Smooth muscle cell (in vitro differentiated cells): ENCODE measurements at regions not wholly inside any gene's neighbourhood (a gene's known extent, or its start where the extent isn't known, plus 50 kb on each side); places are given as distances from the start of the nearest gene placed in this dataset.

Experiments
- DNase-seq: peaks from one replicate; lab custom pipeline; 2025; ENCODE audit not compliant: unreplicated experiment; lab: John Stamatoyannopoulos, UW
- H2AFZ ChIP-seq: fragments of 200-600 bp; sonication (generic); 2 replicates; pipeline ENCODE4 v1.6.0; 2016; ENCODE audit warnings: antibody characterized with exemption, low read depth, mild to moderate bottlenecking
- H3F3A ChIP-seq: fragments of 200-600 bp; sonication (generic); 2 replicates; pipeline ENCODE4 v1.6.0; 2017; ENCODE audit warnings: antibody characterized with exemption, low read depth
- H3K27ac ChIP-seq: fragments of 200-600 bp; sonication (generic); 2 replicates; pipeline ENCODE4 v1.5.1; 2016; ENCODE audit warnings: low read depth, mild to moderate bottlenecking
- H3K27me3 ChIP-seq: fragments of 200-600 bp; sonication (generic); 2 replicates; pipeline ENCODE4 v1.6.1; 2016; ENCODE audit warnings: low read depth, mild to moderate bottlenecking
- H3K36me3 ChIP-seq: fragments of 200-600 bp; sonication (generic); 2 replicates; pipeline ENCODE4 v1.5.1; 2016; ENCODE audit warnings: low read depth
- H3K4me1 ChIP-seq: fragments of 200-600 bp; sonication (generic); 2 replicates; pipeline ENCODE4 v1.5.1; 2016; ENCODE audit warnings: low read depth
- H3K4me2 ChIP-seq: fragments of 200-600 bp; sonication (generic); 2 replicates; pipeline ENCODE4 v1.6.0; 2016; ENCODE audit warnings: mild to moderate bottlenecking
- H3K4me3 ChIP-seq: fragments of 200-600 bp; sonication (generic); 2 replicates; pipeline ENCODE4 v1.5.1; 2016; ENCODE audit warnings: mild to moderate bottlenecking
- H3K79me2 ChIP-seq: fragments of 200-600 bp; sonication (generic); 2 replicates; pipeline ENCODE4 v1.6.0; 2016; ENCODE audit warnings: low read depth, mild to moderate bottlenecking
- H3K9ac ChIP-seq: fragments of 200-600 bp; sonication (generic); 2 replicates; pipeline ENCODE4 v1.6.0; 2016; ENCODE audit warnings: low read depth
- H3K9me3 ChIP-seq: fragments of 200-600 bp; sonication (generic); replicated peaks from 2 replicates; pipeline ENCODE4 v1.5.1; 2016; ENCODE audit warnings: low read depth
- H4K20me1 ChIP-seq: fragments of 200-600 bp; sonication (generic); 2 replicates; pipeline ENCODE4 v1.6.0; 2016; ENCODE audit warnings: low read depth
- WGBS: methylation state at CpG from one replicate; pipeline ENCODE4 v1.1.7; 2016; ENCODE audit warnings: low lambda C conversion rate; 5-methylcytosine and 5-hydroxymethylcytosine counted together
- TF ChIP-seq, protein P1 (sequence below): fragments of 200-600 bp; sonication (generic); IDR thresholded peaks from 2 replicates; pipeline ENCODE4 v1.5.1; 2017; ENCODE audit warnings: borderline replicate concordance, mild to moderate bottlenecking, antibody characterized with exemption; ENCODE audit not compliant: insufficient read depth, poor library complexity, severe bottlenecking

DNA sequence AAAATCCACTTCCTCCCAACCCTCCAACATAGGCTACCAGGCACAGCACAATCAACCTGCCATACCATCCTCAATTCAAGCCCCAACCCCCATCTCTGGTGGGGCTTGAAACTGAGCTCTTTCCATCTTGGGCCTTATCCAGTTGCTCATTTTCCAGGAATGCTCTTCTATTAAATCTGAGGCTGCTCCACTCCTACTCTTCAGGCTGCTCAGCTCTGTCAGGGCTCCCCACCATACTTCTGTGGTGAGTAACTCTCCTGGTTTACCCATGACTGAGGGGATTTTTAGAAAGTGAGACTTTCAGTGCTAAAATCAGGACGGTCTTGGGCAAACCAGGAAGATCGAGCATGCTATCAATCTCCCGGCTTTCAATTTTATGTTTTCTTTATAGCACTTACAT is 512.8 kb downstream of the LMO7 start:
- peak overlapping the region; percentile 61 for H2AFZ ChIP-seq
- no peaks in the 10 kb centered on the region for H3K27me3 ChIP-seq
- no peaks in the 10 kb centered on the region for H3F3A ChIP-seq
- H3K27ac ChIP-seq = peak overlapping the region; percentile 89
- H3K36me3 ChIP-seq = no peaks in the 10 kb centered on the region
- peak overlapping the region; percentile 73 for H3K4me2 ChIP-seq
- no peaks in the 10 kb centered on the region for H3K9me3 ChIP-seq
- H3K79me2 ChIP-seq = no peaks in the 10 kb centered on the region
- TF ChIP-seq, protein P1, sequence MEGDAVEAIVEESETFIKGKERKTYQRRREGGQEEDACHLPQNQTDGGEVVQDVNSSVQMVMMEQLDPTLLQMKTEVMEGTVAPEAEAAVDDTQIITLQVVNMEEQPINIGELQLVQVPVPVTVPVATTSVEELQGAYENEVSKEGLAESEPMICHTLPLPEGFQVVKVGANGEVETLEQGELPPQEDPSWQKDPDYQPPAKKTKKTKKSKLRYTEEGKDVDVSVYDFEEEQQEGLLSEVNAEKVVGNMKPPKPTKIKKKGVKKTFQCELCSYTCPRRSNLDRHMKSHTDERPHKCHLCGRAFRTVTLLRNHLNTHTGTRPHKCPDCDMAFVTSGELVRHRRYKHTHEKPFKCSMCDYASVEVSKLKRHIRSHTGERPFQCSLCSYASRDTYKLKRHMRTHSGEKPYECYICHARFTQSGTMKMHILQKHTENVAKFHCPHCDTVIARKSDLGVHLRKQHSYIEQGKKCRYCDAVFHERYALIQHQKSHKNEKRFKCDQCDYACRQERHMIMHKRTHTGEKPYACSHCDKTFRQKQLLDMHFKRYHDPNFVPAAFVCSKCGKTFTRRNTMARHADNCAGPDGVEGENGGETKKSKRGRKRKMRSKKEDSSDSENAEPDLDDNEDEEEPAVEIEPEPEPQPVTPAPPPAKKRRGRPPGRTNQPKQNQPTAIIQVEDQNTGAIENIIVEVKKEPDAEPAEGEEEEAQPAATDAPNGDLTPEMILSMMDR = no peak
- no peaks in the 10 kb centered on the region for H4K20me1 ChIP-seq
- peak overlapping the region; percentile 52 for H3K9ac ChIP-seq
- 5% methylated on average over 3 of the region's 3 CpGs for WGBS
- no peak for DNase-seq
- no peak overlapping the region for H3K4me3 ChIP-seq
- no peaks in the 10 kb centered on the region for H3K4me1 ChIP-seq

DNA sequence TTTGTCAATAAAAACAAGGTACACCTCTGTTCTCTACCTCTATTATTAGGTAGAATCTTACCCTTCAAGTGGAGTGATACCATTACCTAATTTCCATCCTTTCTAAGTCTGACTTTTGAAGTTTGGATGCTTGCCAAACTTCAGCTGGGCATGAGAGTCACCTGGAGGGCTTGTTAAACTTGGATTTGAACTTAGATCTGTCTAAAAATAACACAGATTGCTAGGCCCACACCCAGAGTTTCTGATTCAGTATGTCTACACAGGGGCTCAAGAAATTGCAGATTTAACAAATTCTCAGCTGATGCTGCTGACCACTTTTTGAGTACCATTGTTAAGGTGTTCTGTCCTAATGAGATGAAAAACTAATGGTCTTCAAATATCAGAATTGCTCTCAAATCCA is 512.2 kb downstream of the LMO7 start:
- Histone ChIP-seq H3K36me3 (no peaks in the 10 kb centered on the region), H3K79me2 (no peaks in the 10 kb centered on the region), H3K4me1 (no peaks in the 10 kb centered on the region), H3K9me3 (no peaks in the 10 kb centered on the region), H3K27ac (peak overlapping the region; percentile 89), H3K4me2 (peak overlapping the region; percentile 73), H4K20me1 (no peaks in the 10 kb centered on the region), H3K9ac (no peak overlapping the region), H3K4me3 (no peak overlapping the region), H2AFZ (peak overlapping the region; percentile 4), H3K27me3 (no peaks in the 10 kb centered on the region), H3F3A (no peaks in the 10 kb centered on the region)
- DNase-seq = no peak
- TF ChIP-seq, protein P1 = no peak

DNA sequence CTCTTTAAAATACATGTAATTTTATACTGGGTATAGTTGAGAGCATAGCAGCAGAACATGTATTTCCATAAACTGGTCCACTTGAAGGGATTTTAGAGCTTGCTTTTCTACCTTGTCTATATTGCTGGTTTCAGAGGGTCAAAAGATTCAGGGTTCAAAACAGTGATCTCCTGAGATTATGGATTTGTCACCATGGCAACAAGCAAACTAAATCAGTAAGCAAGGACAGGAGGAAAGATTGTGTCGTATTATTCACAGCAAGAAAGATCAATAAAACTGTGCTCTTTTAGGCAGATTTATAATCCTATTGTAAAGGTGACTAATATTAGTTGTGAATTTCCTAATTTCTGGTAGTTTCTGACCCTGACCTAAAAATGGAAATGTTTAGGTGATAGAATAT is 496.4 kb downstream of the LMO7 start:
- Histone ChIP-seq H3K27me3 (no peaks in the 10 kb centered on the region), H3K9ac (no peak overlapping the region), H3K9me3 (no peaks in the 10 kb centered on the region), H3K4me1 (peaks cover 10% of the 10 kb centered on the region), H3K4me3 (no peak overlapping the region), H3K36me3 (no peaks in the 10 kb centered on the region), H4K20me1 (no peaks in the 10 kb centered on the region), H3K27ac (no peak overlapping the region), H3F3A (no peaks in the 10 kb centered on the region), H3K79me2 (no peaks in the 10 kb centered on the region), H3K4me2 (no peak overlapping the region), H2AFZ (no peak overlapping the region)
- WGBS = 88% methylated on average over 1 of the region's 1 CpG
- DNase-seq = no peak
- TF ChIP-seq, protein P1 = no peak

DNA sequence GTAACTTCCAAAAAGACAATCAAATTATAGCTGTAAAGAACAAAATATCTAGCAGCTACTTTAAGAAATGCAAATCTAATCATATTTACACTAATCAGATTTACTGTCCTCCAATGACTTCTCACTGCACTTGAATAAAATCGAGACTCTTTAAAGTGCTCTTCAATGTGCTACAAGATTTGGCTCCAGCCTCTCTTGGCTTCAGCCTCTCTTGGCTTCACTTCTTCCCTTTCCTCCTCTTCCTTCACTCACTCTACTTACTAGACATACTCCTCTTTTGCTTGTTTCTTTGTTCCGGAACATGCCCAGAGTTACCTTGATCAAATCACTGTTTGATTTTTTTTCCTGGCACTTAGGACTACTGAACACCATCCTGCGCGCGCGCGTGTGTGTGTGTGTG is 495.4 kb downstream of the LMO7 start:
- no peak overlapping the region for H3K9ac ChIP-seq
- 69% methylated on average over 7 of the region's 7 CpGs for WGBS
- no peak overlapping the region for H3K4me2 ChIP-seq
- no peaks in the 10 kb centered on the region for H3F3A ChIP-seq
- no peaks in the 10 kb centered on the region for H4K20me1 ChIP-seq
- H3K27me3 ChIP-seq = no peaks in the 10 kb centered on the region
- no peak overlapping the region for H3K4me3 ChIP-seq
- H2AFZ ChIP-seq = no peak overlapping the region
- no peaks in the 10 kb centered on the region for H3K36me3 ChIP-seq
- DNase-seq = no peak
- peaks cover 10% of the 10 kb centered on the region for H3K4me1 ChIP-seq
- no peaks in the 10 kb centered on the region for H3K79me2 ChIP-seq
- H3K9me3 ChIP-seq = no peaks in the 10 kb centered on the region
- H3K27ac ChIP-seq = no peak overlapping the region
- TF ChIP-seq, protein P1 = no peak
